ENCODE measurements at regions not wholly inside any gene's neighbourhood (a gene's known extent, or its start where the extent isn't known, plus 50 kb on each side); places are given as distances from the start of the nearest gene placed in this dataset.

- TF ChIP-seq CTCF (IDR thresholded peaks at IDR 0.05) = no peak
- TF ChIP-seq POLR2A (IDR thresholded peaks at IDR 0.05) = no peak
These were observed 1292.3 kb upstream of the B3GALT2 start for GRCh38 chr1:194478731-194479130.
